Mesenchymal stem cell (in vitro differentiated cells and primary cell): ENCODE measurements at regions not wholly inside any gene's neighbourhood (a gene's known extent, or its start where the extent isn't known, plus 50 kb on each side); places are given as distances from the start of the nearest gene placed in this dataset.
A peak's percentile ranks its signal among the peaks of the same experiment; 100 is the strongest.

Experiments
- DNase-seq: peaks from one replicate; pipeline ENCODE4 v3.0.0-alpha.2; 2013
- H2AFZ ChIP-seq: one replicate; pipeline ENCODE4 v1.6.1; 2013; ENCODE audit warnings: low read depth, mild to moderate bottlenecking, control low read depth, inconsistent platforms, low read length, moderate library complexity
- H2AK5ac ChIP-seq: 2 replicates; pipeline ENCODE4 v1.6.1; 2013; ENCODE audit warnings: low read length, moderate library complexity, mild to moderate bottlenecking, inconsistent platforms; ENCODE audit not compliant: severe bottlenecking
- H2BK120ac ChIP-seq: one replicate; pipeline ENCODE4 v1.6.1; 2013; ENCODE audit warnings: low read depth, mild to moderate bottlenecking, inconsistent platforms, low read length, moderate library complexity
- H2BK12ac ChIP-seq, 2 experiments: one replicate each; pipeline ENCODE4 v1.6.1; 2013; ENCODE audit warnings: inconsistent platforms in 2 of 2, low read length in 2 of 2, mild to moderate bottlenecking in 2 of 2, moderate library complexity in 2 of 2, control low read depth in 1 of 2
- H2BK15ac ChIP-seq: one replicate; pipeline ENCODE4 v1.6.1; 2013; ENCODE audit warnings: mild to moderate bottlenecking, low read depth, inconsistent platforms; ENCODE audit not compliant: poor library complexity, severe bottlenecking
- H2BK5ac ChIP-seq: 2 replicates; pipeline ENCODE4 v1.6.1; 2013; ENCODE audit warnings: low read depth, mild to moderate bottlenecking, low read length, control low read depth, inconsistent platforms; ENCODE audit not compliant: poor library complexity, severe bottlenecking
- H3K14ac ChIP-seq, 2 experiments: one replicate each; pipeline ENCODE4 v1.6.1; 2013; ENCODE audit warnings: inconsistent platforms in 2 of 2, low read length in 2 of 2, control low read depth in 1 of 2, mild to moderate bottlenecking in 1 of 2, moderate library complexity in 1 of 2
- H3K18ac ChIP-seq, 2 experiments: one replicate each; pipeline ENCODE4 v1.6.1; 2013; ENCODE audit warnings: inconsistent platforms in 2 of 2, low read length in 2 of 2, control low read depth in 1 of 2, low read depth in 1 of 2, mild to moderate bottlenecking in 1 of 2
- H3K23ac ChIP-seq, 2 experiments: one replicate each; pipeline ENCODE4 v1.6.1; 2013; ENCODE audit warnings: inconsistent platforms in 2 of 2, low read length in 2 of 2, mild to moderate bottlenecking in 2 of 2, moderate library complexity in 2 of 2, control low read depth in 1 of 2
- H3K27ac ChIP-seq: 2 replicates; pipeline ENCODE4 v1.5.1; 2013; ENCODE audit warnings: mild to moderate bottlenecking, moderate library complexity, low read length, control low read depth, inconsistent platforms; ENCODE audit not compliant: poor library complexity, severe bottlenecking
- H3K27me3 ChIP-seq, 2 experiments: 2 replicates each; pipeline versions ENCODE4 v1.6.1 to v1.7.0; 2013; ENCODE audit warnings: low read length in 2 of 2, mild to moderate bottlenecking in 2 of 2, moderate library complexity in 2 of 2, control low read depth in 1 of 2, inconsistent platforms in 1 of 2; ENCODE audit not compliant: control insufficient read depth in 1 of 2, insufficient read depth in 1 of 2
- H3K36me3 ChIP-seq, 2 experiments: 2 replicates each; pipeline versions ENCODE4 v1.6.1 to v1.7.0; 2013; ENCODE audit warnings: low read length in 2 of 2, control low read depth in 1 of 2, inconsistent platforms in 1 of 2, low read depth in 1 of 2, mild to moderate bottlenecking in 1 of 2; ENCODE audit not compliant: insufficient read depth in 2 of 2, control insufficient read depth in 1 of 2
- H3K4ac ChIP-seq, 2 experiments: one replicate each; pipeline ENCODE4 v1.6.1; 2013; ENCODE audit warnings: inconsistent platforms in 2 of 2, low read length in 2 of 2, mild to moderate bottlenecking in 2 of 2, moderate library complexity in 2 of 2, control low read depth in 1 of 2, low read depth in 1 of 2
- H3K4me1 ChIP-seq: 2 replicates; pipeline ENCODE4 v1.6.1; 2013; ENCODE audit warnings: low read depth, low read length, control low read depth; ENCODE audit not compliant: control insufficient read depth, insufficient read depth
- H3K4me2 ChIP-seq: 2 replicates; pipeline ENCODE4 v1.6.1; 2013; ENCODE audit warnings: low read length, mild to moderate bottlenecking, inconsistent platforms; ENCODE audit not compliant: poor library complexity, severe bottlenecking
- H3K4me3 ChIP-seq, 2 experiments: 2 replicates each; pipeline versions ENCODE4 v1.5.1 to v1.7.0; 2013; ENCODE audit warnings: low read length in 2 of 2, mild to moderate bottlenecking in 2 of 2, control low read depth in 1 of 2, low read depth in 1 of 2; ENCODE audit not compliant: insufficient read depth in 1 of 2
- H3K79me1 ChIP-seq: replicated peaks from 2 replicates; pipeline ENCODE4 v1.6.1; 2013; ENCODE audit warnings: mild to moderate bottlenecking, control low read depth, low read length, inconsistent platforms; ENCODE audit not compliant: poor library complexity, severe bottlenecking
- H3K9ac ChIP-seq: 2 replicates; pipeline ENCODE4 v1.7.0; 2013; ENCODE audit warnings: mild to moderate bottlenecking, low read length, moderate library complexity
- H3K9me3 ChIP-seq: 2 replicates; pipeline ENCODE4 v1.7.0; 2013; ENCODE audit warnings: mild to moderate bottlenecking, low read length; ENCODE audit not compliant: control insufficient read depth
- H4K8ac ChIP-seq: one replicate; pipeline ENCODE4 v1.6.1; 2013; ENCODE audit warnings: inconsistent platforms, mild to moderate bottlenecking, low read length, moderate library complexity
- H4K91ac ChIP-seq: one replicate; pipeline ENCODE4 v1.6.1; 2013; ENCODE audit warnings: mild to moderate bottlenecking, low read length, inconsistent platforms
- WGBS: methylation state at CpG from one replicate; pipeline ENCODE4 v1.1.7; 2013; ENCODE audit warnings: mixed read lengths; 5-methylcytosine and 5-hydroxymethylcytosine counted together

- Histone ChIP-seq H4K8ac (peak overlapping the region; percentile 78), H3K4ac (no peak overlapping the region), H3K9me3 (peaks cover 3% of the 10 kb centered on the region), H3K79me1 (no peaks in the 10 kb centered on the region), H3K4me1 (no peaks in the 10 kb centered on the region), H2BK5ac (no peak overlapping the region), H3K36me3 (no peaks in the 10 kb centered on the region), H2AK5ac (no peak overlapping the region), H2BK120ac (no peak overlapping the region), H3K9ac (no peak overlapping the region), H3K14ac (no peak overlapping the region), H3K23ac (no peak overlapping the region), H2BK12ac (no peak overlapping the region), H3K27me3 (no peaks in the 10 kb centered on the region), H3K18ac (peak overlapping the region; percentile 5 to 48), H3K27ac (no peak overlapping the region), H3K4me2 (no peak overlapping the region), H3K4me3 (no peak overlapping the region), H4K91ac (no peak overlapping the region), H2AFZ (no peak overlapping the region), H2BK15ac (no peak overlapping the region)
- DNase-seq = no peak
- 72% methylated on average over 5 of the region's 7 CpGs for WGBS
Observed at GRCh38 chr6:9455864-9456658, 958.8 kb downstream of the TFAP2A start.

- H3K23ac ChIP-seq = no peak overlapping the region
- H3K4ac ChIP-seq = no peak overlapping the region
- H2BK5ac ChIP-seq = no peak overlapping the region
- no peaks in the 10 kb centered on the region for H3K36me3 ChIP-seq
- H2AFZ ChIP-seq = no peak overlapping the region
- no peak overlapping the region for H2BK15ac ChIP-seq
- no peak overlapping the region for H4K8ac ChIP-seq
- no peak overlapping the region for H4K91ac ChIP-seq
- no peak overlapping the region for H2AK5ac ChIP-seq
- WGBS = 100% methylated on average over 1 of the region's 1 CpG
- no peak overlapping the region for H3K18ac ChIP-seq
- H3K27me3 ChIP-seq = no peaks in the 10 kb centered on the region
- no peaks in the 10 kb centered on the region for H3K79me1 ChIP-seq
- H3K4me2 ChIP-seq = no peak overlapping the region
- H3K9ac ChIP-seq = no peak overlapping the region
- H2BK120ac ChIP-seq = no peak overlapping the region
- H2BK12ac ChIP-seq = no peak overlapping the region
- no peak overlapping the region for H3K4me3 ChIP-seq
- peaks cover 4% of the 10 kb centered on the region for H3K9me3 ChIP-seq
- no peak overlapping the region for H3K27ac ChIP-seq
- H3K14ac ChIP-seq = no peak overlapping the region
- DNase-seq = no peak
- no peaks in the 10 kb centered on the region for H3K4me1 ChIP-seq
Observed at GRCh38 chr6:9439621-9440330, 975.1 kb downstream of the TFAP2A start.

- no peak overlapping the region for H4K8ac ChIP-seq
- H2BK15ac ChIP-seq = no peak overlapping the region
- no peak overlapping the region for H3K27ac ChIP-seq
- H2BK12ac ChIP-seq = no peak overlapping the region
- WGBS = 100% methylated on average over 1 of the region's 3 CpGs
- H2BK120ac ChIP-seq = no peak overlapping the region
- H2BK5ac ChIP-seq = no peak overlapping the region
- H3K4me3 ChIP-seq = no peak overlapping the region
- H3K9me3 ChIP-seq = peaks cover 4% of the 10 kb centered on the region
- H3K4ac ChIP-seq = no peak overlapping the region
- no peaks in the 10 kb centered on the region for H3K36me3 ChIP-seq
- H3K23ac ChIP-seq = no peak overlapping the region
- no peak overlapping the region for H3K18ac ChIP-seq
- no peak overlapping the region for H3K4me2 ChIP-seq
- no peak overlapping the region for H2AK5ac ChIP-seq
- no peaks in the 10 kb centered on the region for H3K79me1 ChIP-seq
- H3K27me3 ChIP-seq = no peaks in the 10 kb centered on the region
- no peak overlapping the region for H3K9ac ChIP-seq
- DNase-seq = no peak
- no peak overlapping the region for H3K14ac ChIP-seq
- H4K91ac ChIP-seq = no peak overlapping the region
- H2AFZ ChIP-seq = no peak overlapping the region
- H3K4me1 ChIP-seq = no peaks in the 10 kb centered on the region
Observed at GRCh38 chr6:9437836-9438235, 977.0 kb downstream of the TFAP2A start.

GRCh38 chr6:9435281-9435680 is 979.6 kb downstream of the TFAP2A start:
- Histone ChIP-seq H2BK5ac (no peak overlapping the region), H4K8ac (no peak overlapping the region), H2BK12ac (no peak overlapping the region), H2AFZ (no peak overlapping the region), H3K4me1 (no peaks in the 10 kb centered on the region), H3K23ac (no peak overlapping the region), H2AK5ac (no peak overlapping the region), H3K36me3 (no peaks in the 10 kb centered on the region), H3K18ac (no peak overlapping the region), H3K27me3 (no peaks in the 10 kb centered on the region), H3K9me3 (no peaks in the 10 kb centered on the region), H3K4me3 (no peak overlapping the region), H2BK15ac (no peak overlapping the region), H3K4me2 (no peak overlapping the region), H3K79me1 (no peaks in the 10 kb centered on the region), H3K14ac (no peak overlapping the region), H2BK120ac (no peak overlapping the region), H3K4ac (no peak overlapping the region), H3K9ac (no peak overlapping the region), H4K91ac (no peak overlapping the region), H3K27ac (no peak overlapping the region)
- 91% methylated on average over 3 of the region's 4 CpGs for WGBS
- DNase-seq = no peak
